H9 (cell line): ENCODE measurements at regions not wholly inside any gene's neighbourhood (a gene's known extent, or its start where the extent isn't known, plus 50 kb on each side); places are given as distances from the start of the nearest gene placed in this dataset.

Experiments
- DNase-seq: peaks from one replicate; pipeline ENCODE4 v3.0.0-alpha.2; 2017
- H2AFZ ChIP-seq: one replicate; pipeline ENCODE4 v1.6.1; 2013; ENCODE audit warnings: mild to moderate bottlenecking, low read length, control low read depth, moderate library complexity
- H2AK5ac ChIP-seq: 2 replicates; pipeline ENCODE4 v1.6.1; 2013; ENCODE audit warnings: low read length, control low read depth, mixed read lengths; ENCODE audit not compliant: insufficient read length
- H2BK120ac ChIP-seq: one replicate; pipeline ENCODE4 v1.6.1; 2013; ENCODE audit warnings: low read depth, mild to moderate bottlenecking, low read length, control low read depth, inconsistent platforms; ENCODE audit not compliant: poor library complexity, severe bottlenecking
- H2BK12ac ChIP-seq: 2 replicates; pipeline ENCODE4 v1.6.1; 2013; ENCODE audit warnings: low read length, control low read depth, mixed read lengths, low read depth; ENCODE audit not compliant: insufficient read length
- H2BK15ac ChIP-seq: 2 replicates; pipeline ENCODE4 v1.6.1; 2013; ENCODE audit warnings: low read depth, low read length, control low read depth
- H2BK20ac ChIP-seq: one replicate; pipeline ENCODE4 v1.6.1; 2013; ENCODE audit warnings: low read depth, mild to moderate bottlenecking, low read length, control low read depth, inconsistent platforms; ENCODE audit not compliant: poor library complexity, severe bottlenecking
- H2BK5ac ChIP-seq: 2 replicates; pipeline ENCODE4 v1.6.1; 2013; ENCODE audit warnings: low read length, control low read depth, mixed read lengths; ENCODE audit not compliant: insufficient read length
- H3K14ac ChIP-seq: 2 replicates; pipeline ENCODE4 v1.6.1; 2013; ENCODE audit warnings: low read length, control low read depth; ENCODE audit not compliant: insufficient read depth
- H3K18ac ChIP-seq: 2 replicates; pipeline ENCODE4 v1.6.1; 2013; ENCODE audit warnings: low read depth, mild to moderate bottlenecking, mixed read lengths, low read length, control low read depth; ENCODE audit not compliant: insufficient read length
- H3K23ac ChIP-seq: 2 replicates; pipeline ENCODE4 v1.6.1; 2013; ENCODE audit warnings: low read length, control low read depth, mixed read lengths, low read depth; ENCODE audit not compliant: insufficient read length
- H3K23me2 ChIP-seq: 2 replicates; pipeline ENCODE4 v1.6.1; 2013; ENCODE audit warnings: low read depth, mild to moderate bottlenecking, mixed read lengths, low read length, control low read depth; ENCODE audit not compliant: insufficient read length, poor library complexity, severe bottlenecking
- H3K27ac ChIP-seq: 2 replicates; pipeline ENCODE4 v1.5.1; 2013; ENCODE audit warnings: low read length, control low read depth, mixed read lengths, low read depth; ENCODE audit not compliant: insufficient read length
- H3K27me3 ChIP-seq: 2 replicates; pipeline ENCODE4 v1.6.1; 2013; ENCODE audit warnings: low read length, control low read depth, inconsistent platforms; ENCODE audit not compliant: insufficient read depth
- H3K4ac ChIP-seq: 2 replicates; pipeline ENCODE4 v1.6.1; 2013; ENCODE audit warnings: low read depth, mild to moderate bottlenecking, control low read depth, inconsistent platforms, low read length, moderate library complexity
- H3K4me1 ChIP-seq: 2 replicates; pipeline ENCODE4 v1.6.1; 2013; ENCODE audit warnings: low read length, control low read depth, inconsistent platforms; ENCODE audit not compliant: insufficient read depth
- H3K4me2 ChIP-seq: 2 replicates; pipeline ENCODE4 v1.6.1; 2013; ENCODE audit warnings: low read length, control low read depth, mixed read lengths; ENCODE audit not compliant: insufficient read length, insufficient read depth
- H3K56ac ChIP-seq: 2 replicates; pipeline ENCODE4 v1.6.1; 2013; ENCODE audit warnings: low read depth, mild to moderate bottlenecking, mixed read lengths, low read length, control low read depth; ENCODE audit not compliant: insufficient read length
- H3K79me1 ChIP-seq: 2 replicates; pipeline ENCODE4 v1.6.1; 2013; ENCODE audit warnings: low read depth, mild to moderate bottlenecking, moderate library complexity, low read length, control low read depth, inconsistent platforms; ENCODE audit not compliant: insufficient read depth, poor library complexity, severe bottlenecking
- H3K79me2 ChIP-seq: 2 replicates; pipeline ENCODE4 v1.6.1; 2013; ENCODE audit warnings: low read length, control low read depth, inconsistent platforms; ENCODE audit not compliant: insufficient read depth
- H3K9ac ChIP-seq: 2 replicates; pipeline ENCODE4 v1.6.1; 2013; ENCODE audit warnings: low read length, control low read depth, mixed read lengths; ENCODE audit not compliant: insufficient read length; ENCODE audit errors: extremely low read depth
- H3K9me3 ChIP-seq: one replicate; pipeline ENCODE4 v1.6.1; 2013; ENCODE audit warnings: low read depth, low read length, inconsistent platforms; ENCODE audit not compliant: control insufficient read depth
- H3T11ph ChIP-seq: one replicate; pipeline ENCODE4 v1.6.1; 2013; ENCODE audit warnings: mild to moderate bottlenecking, low read length, control low read depth, inconsistent platforms
- H4K20me1 ChIP-seq: one replicate; pipeline ENCODE4 v1.6.1; 2013; ENCODE audit not compliant: control insufficient read depth, insufficient read length, insufficient read depth
- H4K5ac ChIP-seq: 2 replicates; pipeline ENCODE4 v1.6.1; 2013; ENCODE audit warnings: low read depth, mild to moderate bottlenecking, mixed read lengths, low read length, control low read depth; ENCODE audit not compliant: insufficient read length
- H4K8ac ChIP-seq: replicated peaks from 2 replicates; pipeline ENCODE4 v1.6.1; 2013; ENCODE audit warnings: low read length, control low read depth, mixed read lengths, low read depth; ENCODE audit not compliant: insufficient read length
- H4K91ac ChIP-seq: 2 replicates; pipeline ENCODE4 v1.6.1; 2013; ENCODE audit warnings: low read depth, mild to moderate bottlenecking, moderate library complexity, mixed read lengths, low read length, control low read depth; ENCODE audit not compliant: insufficient read length
- H3K27ac Mint-ChIP-seq, 3 experiments: 2 replicates in 2 of 3; 3 replicates in 1 of 3; pipeline ENCODE4 v1.8.0; 2020 to 2021; ENCODE audit warnings: mixed read lengths in 3 of 3, mild to moderate bottlenecking in 1 of 3, moderate library complexity in 1 of 3
- H3K27me3 Mint-ChIP-seq: 2 replicates; pipeline ENCODE4 v1.8.0; 2021; ENCODE audit warnings: low read depth, mild to moderate bottlenecking, moderate library complexity, mixed read lengths
- H3K36me3 Mint-ChIP-seq, 3 experiments: 2 replicates in 2 of 3; 3 replicates in 1 of 3; pipeline ENCODE4 v1.8.0; 2020 to 2021; ENCODE audit warnings: low read depth in 3 of 3, mixed read lengths in 3 of 3; ENCODE audit not compliant: insufficient read depth in 1 of 3
- H3K4me1 Mint-ChIP-seq, 2 experiments: 2 replicates each; pipeline ENCODE4 v1.8.0; 2020; ENCODE audit warnings: mixed read lengths in 2 of 2
- H3K4me3 Mint-ChIP-seq, 2 experiments: 2 replicates in 1 of 2; 3 replicates in 1 of 2; pipeline ENCODE4 v1.8.0; 2020 to 2021; ENCODE audit warnings: mild to moderate bottlenecking in 2 of 2, mixed read lengths in 2 of 2, moderate library complexity in 1 of 2
- H3K9me3 Mint-ChIP-seq, 2 experiments: 2 replicates in 1 of 2; 3 replicates in 1 of 2; pipeline ENCODE4 v1.8.0; 2020; ENCODE audit warnings: mild to moderate bottlenecking in 2 of 2, mixed read lengths in 2 of 2, moderate library complexity in 1 of 2
- CTCF ChIP-seq: fragments of 200-600 bp; sonication (generic); conservative IDR thresholded peaks from 3 replicates; pipeline ENCODE4 v1.8.0; 2021; ENCODE audit warnings: antibody characterized with exemption, mild to moderate bottlenecking
- WGBS: extraction: QIAGEN DNeasy Blood & Tissue Kit; methylation state at CpG from one replicate; pipeline ENCODE4 v1.1.7; 2013; ENCODE audit warnings: missing lambda C conversion rate, low lambda C conversion rate, mixed read lengths; ENCODE audit not compliant: insufficient read length; ENCODE audit errors: extremely low coverage; 5-methylcytosine and 5-hydroxymethylcytosine counted together

- peaks cover 11% of the 10 kb centered on the region; the same call in 1 of the 2 replicates for H3K4me1 ChIP-seq
- no peak overlapping the region for H2AFZ ChIP-seq
- no peak for DNase-seq
- H3K4me2 ChIP-seq: peak overlapping the region; percentile 63
- H4K91ac ChIP-seq: no peak overlapping the region
- Mint-ChIP-seq H3K27me3 (peaks cover 13% of the 10 kb centered on the region), H3K4me1 (peaks cover 35 to 41% of the 10 kb centered on the region in 2 experiments), H3K36me3 (peaks cover 0 to 3% (median 0%) of the 10 kb centered on the region in 3 experiments; a peak in 3 of 7 replicates), H3K9me3 (peaks cover 0 to 3% of the 10 kb centered on the region in 2 experiments; a peak in 1 of 5 replicates), H3K27ac (peak overlapping the region in 1 of 3 experiments; percentile 74; a peak in 2 of 7 replicates), H3K4me3 (peak overlapping the region; percentile 71 to 89)
- H3K56ac ChIP-seq: peak overlapping the region; percentile 20
- no peaks in the 10 kb centered on the region for H3K79me1 ChIP-seq
- H2BK15ac ChIP-seq: no peak overlapping the region
- H2BK12ac ChIP-seq: no peak overlapping the region
- no peak overlapping the region for H3K23ac ChIP-seq
- H2BK20ac ChIP-seq: no peak overlapping the region
- H3K9me3 ChIP-seq: no peaks in the 10 kb centered on the region
- no peak overlapping the region for H3K18ac ChIP-seq
- peaks cover 9% of the 10 kb centered on the region for H3K23me2 ChIP-seq
- H4K5ac ChIP-seq: no peak overlapping the region
- no peaks in the 10 kb centered on the region for H3K27me3 ChIP-seq
- peaks cover 13% of the 10 kb centered on the region; the same call in 1 of the 2 replicates for H3K79me2 ChIP-seq
- H2BK5ac ChIP-seq: no peak overlapping the region
- no peak overlapping the region for H3K27ac ChIP-seq
- no peaks in the 10 kb centered on the region for H4K20me1 ChIP-seq
- WGBS: no CpG with 5 or more reads among the region's 8 CpGs
- peak overlapping the region; percentile 37 for H3K9ac ChIP-seq
- H2BK120ac ChIP-seq: no peak overlapping the region
- H2AK5ac ChIP-seq: no peak overlapping the region
- H3T11ph ChIP-seq: no peak overlapping the region
- no peak overlapping the region for H4K8ac ChIP-seq
- no peak overlapping the region for H3K4ac ChIP-seq
- H3K14ac ChIP-seq: no peak overlapping the region
- no peak for TF ChIP-seq CTCF
Measured at GRCh38 chr22:25403284-25403810, 161.1 kb upstream of the GRK3 start.
